ENCODE measurements at regions not wholly inside any gene's neighbourhood (a gene's known extent, or its start where the extent isn't known, plus 50 kb on each side); places are given as distances from the start of the nearest gene placed in this dataset.
A peak's percentile ranks its signal among the peaks of the same experiment; 100 is the strongest.
"Not testable (repeated sequence)": the region's sequence is repeated elsewhere in the genome, so short reads cannot be mapped to it uniquely, and the experiment has no call there.

GRCh38 chr6:139728876-139729427, 354.5 kb upstream of the CITED2 start:
- H3K4me1 Mint-ChIP-seq: no peaks in the 10 kb centered on the region
- Histone ChIP-seq H3K36me3 (no peaks in the 10 kb centered on the region), H3F3A (ENCODE audit: low read depth) (no peaks in the 10 kb centered on the region), H3K4me3 (no peak overlapping the region), H3K4me2 (no peak overlapping the region), H3K79me2 (ENCODE audit: low read depth) (no peaks in the 10 kb centered on the region), H3K9me3 (ENCODE audit: low read depth) (no peaks in the 10 kb centered on the region), H2AFZ (replicated peaks) (peak overlapping the region; percentile 44), H3K4me1 (no peaks in the 10 kb centered on the region), H4K20me1 (ENCODE audit: low read depth) (no peaks in the 10 kb centered on the region), H3K27ac (no peak overlapping the region), H3K27me3 (no peaks in the 10 kb centered on the region), H3K9ac (no peak overlapping the region)
- DNase-seq (ENCODE audit: low spot score): no peak
- peaks cover 2% of the 10 kb centered on the region for H3K36me3 Mint-ChIP-seq
- no peak overlapping the region for H3K4me3 Mint-ChIP-seq
- no peak for TF ChIP-seq EZH2 (IDR thresholded peaks at IDR 0.05)
- TF ChIP-seq, protein P1, sequence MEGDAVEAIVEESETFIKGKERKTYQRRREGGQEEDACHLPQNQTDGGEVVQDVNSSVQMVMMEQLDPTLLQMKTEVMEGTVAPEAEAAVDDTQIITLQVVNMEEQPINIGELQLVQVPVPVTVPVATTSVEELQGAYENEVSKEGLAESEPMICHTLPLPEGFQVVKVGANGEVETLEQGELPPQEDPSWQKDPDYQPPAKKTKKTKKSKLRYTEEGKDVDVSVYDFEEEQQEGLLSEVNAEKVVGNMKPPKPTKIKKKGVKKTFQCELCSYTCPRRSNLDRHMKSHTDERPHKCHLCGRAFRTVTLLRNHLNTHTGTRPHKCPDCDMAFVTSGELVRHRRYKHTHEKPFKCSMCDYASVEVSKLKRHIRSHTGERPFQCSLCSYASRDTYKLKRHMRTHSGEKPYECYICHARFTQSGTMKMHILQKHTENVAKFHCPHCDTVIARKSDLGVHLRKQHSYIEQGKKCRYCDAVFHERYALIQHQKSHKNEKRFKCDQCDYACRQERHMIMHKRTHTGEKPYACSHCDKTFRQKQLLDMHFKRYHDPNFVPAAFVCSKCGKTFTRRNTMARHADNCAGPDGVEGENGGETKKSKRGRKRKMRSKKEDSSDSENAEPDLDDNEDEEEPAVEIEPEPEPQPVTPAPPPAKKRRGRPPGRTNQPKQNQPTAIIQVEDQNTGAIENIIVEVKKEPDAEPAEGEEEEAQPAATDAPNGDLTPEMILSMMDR (IDR thresholded peaks at IDR 0.05): no peak
- no peak for TF ChIP-seq EZH2phosphoT487 (IDR thresholded peaks at IDR 0.05)
- H3K27me3 Mint-ChIP-seq (ENCODE audit: insufficient read depth, low read depth): peaks cover 2% of the 10 kb centered on the region
- H3K9me3 Mint-ChIP-seq: peaks cover 12% of the 10 kb centered on the region
- no peak overlapping the region for H3K27ac Mint-ChIP-seq

GRCh38 chr6:139726272-139726671, 351.8 kb upstream of the CITED2 start:
- not testable (repeated sequence) for H3K9ac ChIP-seq; H4K20me1 ChIP-seq (ENCODE audit: low read depth); H3K4me3 ChIP-seq; DNase-seq (ENCODE audit: low spot score); H3K4me1 Mint-ChIP-seq; H3K27me3 Mint-ChIP-seq (ENCODE audit: insufficient read depth, low read depth); H3K79me2 ChIP-seq (ENCODE audit: low read depth); H3K27ac ChIP-seq; H3K27ac Mint-ChIP-seq; H3K4me2 ChIP-seq; H3F3A ChIP-seq (ENCODE audit: low read depth); H3K4me1 ChIP-seq; H3K36me3 Mint-ChIP-seq; H3K4me3 Mint-ChIP-seq; H3K36me3 ChIP-seq; H3K27me3 ChIP-seq; H2AFZ ChIP-seq (replicated peaks); H3K9me3 ChIP-seq (ENCODE audit: low read depth); H3K9me3 Mint-ChIP-seq

DNA sequence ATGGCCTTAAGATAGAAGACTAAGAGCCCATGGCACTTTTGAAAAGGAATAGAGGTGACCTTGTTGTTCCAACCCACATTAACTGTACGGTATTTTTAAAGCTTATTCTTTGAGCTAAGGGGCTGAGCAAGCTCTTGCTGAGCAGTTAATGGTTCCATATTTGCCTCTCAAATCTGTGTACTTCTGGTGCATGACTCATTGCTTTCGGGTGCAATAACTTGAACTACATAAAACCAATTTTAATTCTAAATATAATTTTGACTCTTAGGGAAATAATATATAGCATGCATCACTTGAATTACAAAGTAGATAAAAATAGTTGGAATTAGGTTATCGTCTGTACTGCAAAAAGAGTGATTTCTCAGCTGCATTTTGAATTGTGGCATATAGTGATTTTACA, 348.1 kb upstream of the CITED2 start:
- H3K27me3 Mint-ChIP-seq (ENCODE audit: insufficient read depth, low read depth): peaks cover 4% of the 10 kb centered on the region
- TF ChIP-seq, protein P1 (IDR thresholded peaks at IDR 0.05): no peak
- TF ChIP-seq EZH2phosphoT487 (IDR thresholded peaks at IDR 0.05) (no peak), EZH2 (IDR thresholded peaks at IDR 0.05) (no peak)

DNA sequence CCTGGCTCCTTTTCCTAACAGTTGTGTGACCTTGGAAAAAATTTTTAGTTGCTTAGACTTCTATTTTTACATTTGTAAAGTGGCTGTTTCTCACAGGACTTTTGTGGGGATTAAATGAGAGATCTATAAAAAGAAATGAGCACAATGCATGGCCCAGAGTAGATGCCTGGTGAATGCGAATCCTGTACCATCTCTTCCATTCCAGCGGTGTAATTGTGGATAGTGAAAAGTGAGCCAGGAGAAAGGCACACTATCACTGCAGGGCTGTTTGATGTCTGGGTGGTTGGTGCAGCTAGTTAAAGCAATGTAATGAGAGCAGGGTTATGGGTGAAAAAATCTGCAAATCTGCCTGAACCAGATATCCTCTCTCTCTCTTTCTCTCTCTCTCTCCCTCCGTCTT, 347.5 kb upstream of the CITED2 start:
- Histone ChIP-seq H3F3A (ENCODE audit: low read depth) (no peaks in the 10 kb centered on the region), H3K27me3 (no peaks in the 10 kb centered on the region), H3K79me2 (ENCODE audit: low read depth) (no peaks in the 10 kb centered on the region), H3K4me1 (no peaks in the 10 kb centered on the region), H4K20me1 (ENCODE audit: low read depth) (no peaks in the 10 kb centered on the region), H3K4me2 (no peak overlapping the region), H3K36me3 (no peaks in the 10 kb centered on the region), H3K27ac (no peak overlapping the region), H3K9ac (no peak overlapping the region), H2AFZ (replicated peaks) (peak overlapping the region; percentile 44), H3K9me3 (ENCODE audit: low read depth) (no peaks in the 10 kb centered on the region), H3K4me3 (no peak overlapping the region)
- Mint-ChIP-seq H3K27ac (no peak overlapping the region), H3K4me3 (no peak overlapping the region), H3K9me3 (peaks cover 5% of the 10 kb centered on the region), H3K36me3 (peaks cover 2% of the 10 kb centered on the region), H3K4me1 (peaks cover 2% of the 10 kb centered on the region), H3K27me3 (ENCODE audit: insufficient read depth, low read depth) (peaks cover 4% of the 10 kb centered on the region)
- no peak for DNase-seq (ENCODE audit: low spot score)
- TF ChIP-seq EZH2 (IDR thresholded peaks at IDR 0.05) (no peak), EZH2phosphoT487 (IDR thresholded peaks at IDR 0.05) (no peak)
- TF ChIP-seq, protein P1 (IDR thresholded peaks at IDR 0.05): no peak

More for the DNA sequence above, 348.1 kb upstream of the CITED2 start:
- Mint-ChIP-seq H3K4me3 (no peak overlapping the region), H3K4me1 (peaks cover 2% of the 10 kb centered on the region), H3K36me3 (peaks cover 2% of the 10 kb centered on the region), H3K27ac (no peak overlapping the region), H3K9me3 (peaks cover 8% of the 10 kb centered on the region)
- Histone ChIP-seq H3K9ac (no peak overlapping the region), H3K27ac (no peak overlapping the region), H3K27me3 (no peaks in the 10 kb centered on the region), H3K4me1 (no peaks in the 10 kb centered on the region), H2AFZ (replicated peaks) (no peak overlapping the region), H3K4me3 (no peak overlapping the region), H3F3A (ENCODE audit: low read depth) (no peaks in the 10 kb centered on the region), H3K79me2 (ENCODE audit: low read depth) (no peaks in the 10 kb centered on the region), H3K9me3 (ENCODE audit: low read depth) (no peaks in the 10 kb centered on the region), H3K36me3 (no peaks in the 10 kb centered on the region), H3K4me2 (no peak overlapping the region), H4K20me1 (ENCODE audit: low read depth) (no peaks in the 10 kb centered on the region)
- DNase-seq (ENCODE audit: low spot score): no peak
